ENCODE measurements at regions not wholly inside any gene's neighbourhood (a gene's known extent, or its start where the extent isn't known, plus 50 kb on each side); places are given as distances from the start of the nearest gene placed in this dataset.

- DNase-seq = no peak
Measured at GRCh38 chr2:196403471-196403870, 232.1 kb upstream of the STK17B start.

GRCh38 chr2:196404276-196404675 is 232.9 kb upstream of the STK17B start:
- no peak for DNase-seq

GRCh38 chr2:196407675-196408264 is 231.7 kb upstream of the CCDC150 start:
- no peak for DNase-seq

GRCh38 chr2:196409376-196409775 is 230.1 kb upstream of the CCDC150 start:
- DNase-seq = no peak

GRCh38 chr2:196410008-196410407 is 229.5 kb upstream of the CCDC150 start:
- no peak for DNase-seq

- DNase-seq = peak; percentile 22 to 53
Measured at GRCh38 chr2:196413821-196414274, 225.7 kb upstream of the CCDC150 start.

GRCh38 chr2:196415384-196415783 is 224.1 kb upstream of the CCDC150 start:
- DNase-seq = no peak

GRCh38 chr2:196420143-196420542 is 219.4 kb upstream of the CCDC150 start:
- no peak for DNase-seq

- DNase-seq = no peak
Measured at GRCh38 chr2:196421880-196422279, 217.6 kb upstream of the CCDC150 start.

- no peak for DNase-seq
Measured at GRCh38 chr2:196422361-196422760, 217.2 kb upstream of the CCDC150 start.

- no peak for DNase-seq
Measured at GRCh38 chr2:196426122-196426521, 213.4 kb upstream of the CCDC150 start.

GRCh38 chr2:196427986-196428634 is 211.4 kb upstream of the CCDC150 start:
- DNase-seq = peak in 1 of 2 donors; percentile 10

- no peak for DNase-seq
Measured at GRCh38 chr2:196431076-196431475, 208.4 kb upstream of the CCDC150 start.

- DNase-seq = no peak
Measured at GRCh38 chr2:196431957-196432356, 207.6 kb upstream of the CCDC150 start.

- no peak for DNase-seq
Measured at GRCh38 chr2:196433116-196433515, 206.4 kb upstream of the CCDC150 start.

GRCh38 chr2:196434217-196434616 is 205.3 kb upstream of the CCDC150 start:
- DNase-seq = no peak

- DNase-seq = no peak
Measured at GRCh38 chr2:196435189-196435588, 204.3 kb upstream of the CCDC150 start.

- no peak for DNase-seq
Measured at GRCh38 chr2:196437626-196438025, 201.9 kb upstream of the CCDC150 start.

- DNase-seq = no peak
Measured at GRCh38 chr2:196439760-196440159, 199.8 kb upstream of the CCDC150 start.

- peak in 1 of 2 donors; percentile 32 for DNase-seq
Measured at GRCh38 chr2:196440413-196440812, 199.1 kb upstream of the CCDC150 start.

- no peak for DNase-seq
Measured at GRCh38 chr2:196441527-196441926, 198.0 kb upstream of the CCDC150 start.

- DNase-seq = no peak
Measured at GRCh38 chr2:196442211-196442610, 197.3 kb upstream of the CCDC150 start.

- no peak for DNase-seq
Measured at GRCh38 chr2:196444442-196444841, 195.1 kb upstream of the CCDC150 start.

GRCh38 chr2:196445991-196446390 is 193.5 kb upstream of the CCDC150 start:
- DNase-seq = no peak
